ENCODE measurements at regions not wholly inside any gene's neighbourhood (a gene's known extent, or its start where the extent isn't known, plus 50 kb on each side); places are given as distances from the start of the nearest gene placed in this dataset.
"Not testable (repeated sequence)": the region's sequence is repeated elsewhere in the genome, so short reads cannot be mapped to it uniquely, and the experiment has no call there.

- no peak for DNase-seq
These were observed 612.3 kb downstream of the KCNH5 start for GRCh38 chr14:62432955-62433354.

GRCh38 chr14:62436261-62436660 is 609.0 kb downstream of the KCNH5 start:
- DNase-seq: no peak

- DNase-seq: no peak
These were observed 606.0 kb downstream of the KCNH5 start for GRCh38 chr14:62439210-62439609.

- DNase-seq: peak; percentile 38
These were observed 601.5 kb downstream of the KCNH5 start for GRCh38 chr14:62443796-62444195.

- DNase-seq: no peak
These were observed 599.7 kb downstream of the KCNH5 start for GRCh38 chr14:62445570-62445969.

- DNase-seq: no peak
These were observed 594.0 kb downstream of the KCNH5 start for GRCh38 chr14:62451221-62451620.

GRCh38 chr14:62453226-62453625 is 592.0 kb downstream of the KCNH5 start:
- no peak for DNase-seq

GRCh38 chr14:62455446-62455845 is 589.8 kb downstream of the KCNH5 start:
- no peak for DNase-seq

GRCh38 chr14:62462988-62463387 is 582.3 kb downstream of the KCNH5 start:
- DNase-seq: no peak

- DNase-seq: no peak
These were observed 576.3 kb downstream of the KCNH5 start for GRCh38 chr14:62468946-62469345.

GRCh38 chr14:62470935-62471334 is 574.3 kb downstream of the KCNH5 start:
- DNase-seq: no peak

- DNase-seq: no peak
These were observed 554.1 kb downstream of the KCNH5 start for GRCh38 chr14:62491146-62491545.

GRCh38 chr14:62497708-62498107 is 547.5 kb downstream of the KCNH5 start:
- no peak for DNase-seq

GRCh38 chr14:62501021-62501750 is 544.1 kb downstream of the KCNH5 start:
- no peak for DNase-seq

GRCh38 chr14:62505045-62505444 is 540.2 kb downstream of the KCNH5 start:
- DNase-seq: no peak

GRCh38 chr14:62521309-62521708 is 523.9 kb downstream of the KCNH5 start:
- DNase-seq: not testable (repeated sequence)

- DNase-seq: no peak
These were observed 517.0 kb downstream of the KCNH5 start for GRCh38 chr14:62528296-62528695.

- no peak for DNase-seq
These were observed 513.1 kb downstream of the KCNH5 start for GRCh38 chr14:62532181-62532580.

- DNase-seq: no peak
These were observed 498.3 kb downstream of the KCNH5 start for GRCh38 chr14:62546862-62547474.

GRCh38 chr14:62557416-62557815 is 487.8 kb downstream of the KCNH5 start:
- no peak for DNase-seq

- no peak for DNase-seq
These were observed 486.8 kb downstream of the KCNH5 start for GRCh38 chr14:62558451-62558850.

GRCh38 chr14:62585247-62585646 is 460.0 kb downstream of the KCNH5 start:
- no peak for DNase-seq

GRCh38 chr14:62592877-62593276 is 452.4 kb downstream of the KCNH5 start:
- no peak for DNase-seq

GRCh38 chr14:62597143-62597542 is 448.1 kb downstream of the KCNH5 start:
- DNase-seq: no peak

All from T1000 (cell line).